Liver (tissue), 8 donors: ENCODE measurements at regions not wholly inside any gene's neighbourhood (a gene's known extent, or its start where the extent isn't known, plus 50 kb on each side); places are given as distances from the start of the nearest gene placed in this dataset.

Experiments used
- DNase-seq: peaks from one replicate; pipeline ENCODE4 v3.0.0-alpha.2; 2017; ENCODE audit warnings: low spot score
- H3K27ac ChIP-seq, 2 donors: one replicate each; pipeline ENCODE4 v1.7.0; 2013; ENCODE audit warnings: inconsistent platforms in 2 of 2, low read length in 2 of 2, control low read depth in 1 of 2, low read depth in 1 of 2, mild to moderate bottlenecking in 1 of 2
- H3K27me3 ChIP-seq, 4 donors: one replicate each; pipeline versions ENCODE4 v1.6.1 to v1.7.0; 2013; ENCODE audit warnings: low read length in 3 of 4, inconsistent platforms in 1 of 4, mild to moderate bottlenecking in 1 of 4, moderate library complexity in 1 of 4; ENCODE audit not compliant: control insufficient read depth in 4 of 4, insufficient read depth in 4 of 4
- H3K36me3 ChIP-seq, 4 donors: one replicate each; pipeline versions ENCODE4 v1.6.1 to v1.7.0; 2013; ENCODE audit warnings: low read length in 3 of 4, mild to moderate bottlenecking in 3 of 4, low read depth in 1 of 4, moderate library complexity in 1 of 4; ENCODE audit not compliant: control insufficient read depth in 4 of 4, insufficient read depth in 3 of 4
- H3K4me1 ChIP-seq, 4 donors: one replicate each; pipeline versions ENCODE4 v1.6.1 to v1.7.0; 2013; ENCODE audit warnings: low read length in 3 of 4, mild to moderate bottlenecking in 3 of 4, moderate library complexity in 1 of 4; ENCODE audit not compliant: control insufficient read depth in 4 of 4, insufficient read depth in 4 of 4
- H3K4me3 ChIP-seq, 3 donors: one replicate each; pipeline versions ENCODE4 v1.6.1 to v1.7.0; 2013; ENCODE audit warnings: low read length in 3 of 3, control low read depth in 1 of 3, low read depth in 1 of 3, mild to moderate bottlenecking in 1 of 3
- H3K9ac ChIP-seq, 2 donors: one replicate each; pipeline ENCODE4 v1.7.0; 2013; ENCODE audit warnings: low read length in 2 of 2, mild to moderate bottlenecking in 2 of 2, moderate library complexity in 2 of 2, control low read depth in 1 of 2, low read depth in 1 of 2
- H3K9me3 ChIP-seq, 4 donors: one replicate each; pipeline versions ENCODE4 v1.6.1 to v1.7.0; 2013; ENCODE audit warnings: low read length in 3 of 4; ENCODE audit not compliant: control insufficient read depth in 4 of 4
- ATF3 ChIP-seq: IDR thresholded peaks from 2 replicates; pipeline ENCODE4 v1.6.1; 2016; ENCODE audit warnings: antibody characterized with exemption
- CTCF ChIP-seq: fragments of 150-350 bp; IDR thresholded peaks from 2 replicates; pipeline ENCODE4 v1.5.1; 2017; ENCODE audit warnings: improper control_type of control experiment, low read depth, low read length; ENCODE audit not compliant: missing input control
- EGR1 ChIP-seq, 2 donors: IDR thresholded peaks; 2 replicates each; pipeline ENCODE4 v1.6.1; 2016 to 2018; ENCODE audit warnings: antibody characterized with exemption in 2 of 2, low read depth in 2 of 2
- FOXA1 ChIP-seq: IDR thresholded peaks from 2 replicates; pipeline ENCODE4 v1.6.1; 2016; ENCODE audit warnings: antibody characterized with exemption
- FOXA2 ChIP-seq: IDR thresholded peaks from 2 replicates; pipeline ENCODE4 v1.6.1; 2016; ENCODE audit warnings: antibody characterized with exemption
- HNF4A ChIP-seq, 2 donors: conservative IDR thresholded peaks; 2 replicates each; pipeline ENCODE4 v1.6.1; 2016; ENCODE audit warnings: antibody characterized with exemption in 2 of 2, mild to moderate bottlenecking in 2 of 2
- JUND ChIP-seq, 2 donors: IDR thresholded peaks; 2 replicates each; pipeline ENCODE4 v1.6.1; 2016; ENCODE audit warnings: antibody characterized with exemption in 2 of 2
- MAX ChIP-seq: IDR thresholded peaks from 2 replicates; pipeline ENCODE4 v1.6.1; 2016; ENCODE audit warnings: antibody characterized with exemption
- NR2F2 ChIP-seq: IDR thresholded peaks from 2 replicates; pipeline ENCODE4 v1.6.1; 2016; ENCODE audit warnings: antibody characterized with exemption
- RAD21 ChIP-seq, 2 donors: IDR thresholded peaks; 2 replicates each; pipeline ENCODE4 v1.6.1; 2016; ENCODE audit warnings: antibody characterized with exemption in 2 of 2, mild to moderate bottlenecking in 2 of 2
- REST ChIP-seq: IDR thresholded peaks from 2 replicates; pipeline ENCODE4 v1.6.1; 2016; ENCODE audit warnings: antibody characterized with exemption, mild to moderate bottlenecking
- RXRA ChIP-seq, 2 donors: IDR thresholded peaks; 2 replicates each; pipeline ENCODE4 v1.6.1; 2017 to 2018; ENCODE audit warnings: antibody characterized with exemption in 2 of 2, mild to moderate bottlenecking in 1 of 2
- TAF1 ChIP-seq: conservative IDR thresholded peaks from 2 replicates; pipeline ENCODE4 v1.6.1; 2016; ENCODE audit warnings: antibody characterized with exemption, mild to moderate bottlenecking
- YY1 ChIP-seq: IDR thresholded peaks from 2 replicates; pipeline ENCODE4 v1.6.1; 2016; ENCODE audit warnings: antibody characterized with exemption, mild to moderate bottlenecking
- WGBS: extraction: QIAGEN DNeasy Blood & Tissue Kit; methylation state at CpG from one replicate; pipeline ENCODE4 v1.1.7; 2013; 5-methylcytosine and 5-hydroxymethylcytosine counted together
- donor health status: healthy.
- donor health status: healthy.
- donor health status: healthy.
- donor health status: healthy.
- donor health status: healthy.

- Histone ChIP-seq H3K4me1 (no peaks in the 10 kb centered on the region), H3K27ac (no peak overlapping the region), H3K9me3 (no peaks in the 10 kb centered on the region), H3K9ac (no peak overlapping the region), H3K27me3 (no peaks in the 10 kb centered on the region), H3K4me3 (no peak overlapping the region), H3K36me3 (no peaks in the 10 kb centered on the region)
- no peak for DNase-seq
- TF ChIP-seq REST (no peak), FOXA1 (no peak), TAF1 (no peak), HNF4A (conservative IDR thresholded peaks at IDR 0.05) (no peak), CTCF (no peak), JUND (IDR thresholded peaks at IDR 0.05) (no peak), RAD21 (IDR thresholded peaks at IDR 0.05) (no peak), MAX (no peak), YY1 (no peak), NR2F2 (no peak)
- WGBS, result 82% methylated on average over 1 of the region's 1 CpG
Measured at GRCh38 chr6:134394905-134395304, 77.0 kb upstream of the SGK1 start.

GRCh38 chr6:134394208-134394607 lies 76.3 kb upstream of the SGK1 start:
- whole genome bisulfite sequencing, result 91% methylated on average over 1 of the region's 1 CpG
- no peak overlapping the region for H3K9ac ChIP-seq
- H3K4me3 ChIP-seq, result no peak overlapping the region
- H3K9me3 ChIP-seq, result no peaks in the 10 kb centered on the region
- H3K27ac ChIP-seq, result no peak overlapping the region
- H3K4me1 ChIP-seq, result no peaks in the 10 kb centered on the region
- H3K27me3 ChIP-seq, result no peaks in the 10 kb centered on the region
- H3K36me3 ChIP-seq, result no peaks in the 10 kb centered on the region
- no peak for TF ChIP-seq RAD21 (IDR thresholded peaks at IDR 0.05)
- DNase-seq, result no peak

- whole genome bisulfite sequencing, result 80% methylated on average over 1 of the region's 1 CpG
- Histone ChIP-seq H3K4me3 (no peak overlapping the region), H3K36me3 (no peaks in the 10 kb centered on the region), H3K4me1 (no peaks in the 10 kb centered on the region), H3K9ac (no peak overlapping the region), H3K9me3 (no peaks in the 10 kb centered on the region), H3K27me3 (no peaks in the 10 kb centered on the region), H3K27ac (no peak overlapping the region)
- DNase-seq, result no peak
- TF ChIP-seq EGR1 (IDR thresholded peaks at IDR 0.05; ENCODE audit: low read depth in 2 of 2), result no peak
- no peak for TF ChIP-seq RXRA (IDR thresholded peaks at IDR 0.05)
- TF ChIP-seq FOXA2, result no peak
- no peak for TF ChIP-seq TAF1
- no peak for TF ChIP-seq REST
- TF ChIP-seq YY1, result no peak
- TF ChIP-seq RAD21 (IDR thresholded peaks at IDR 0.05), result no peak
- TF ChIP-seq MAX, result no peak
- no peak for TF ChIP-seq ATF3
Measured at GRCh38 chr6:134391205-134391604, 73.3 kb upstream of the SGK1 start.
